Dendritic cell treated with granulocyte-macrophage colony-stimulating factor and Interleukin-4, amounts not matched to agents 40 ng/mL and 50 ng/mL, for 4 days (primary cell): ENCODE measurements at regions not wholly inside any gene's neighbourhood (a gene's known extent, or its start where the extent isn't known, plus 50 kb on each side); places are given as distances from the start of the nearest gene placed in this dataset.

Source experiments
- H3K27ac Mint-ChIP-seq: one replicate; pipeline ENCODE4 v1.8.0; 2022; ENCODE audit warnings: mild to moderate bottlenecking, mixed read lengths
- H3K27me3 Mint-ChIP-seq: one replicate; pipeline ENCODE4 v1.8.0; 2022; ENCODE audit warnings: mild to moderate bottlenecking, mixed read lengths
- H3K36me3 Mint-ChIP-seq: one replicate; pipeline ENCODE4 v1.8.0; 2022; ENCODE audit warnings: low read depth, mixed read lengths
- H3K4me1 Mint-ChIP-seq: one replicate; pipeline ENCODE4 v1.8.0; 2022; ENCODE audit warnings: low read depth, mixed read lengths
- H3K4me3 Mint-ChIP-seq: one replicate; pipeline ENCODE4 v1.8.0; 2022; ENCODE audit warnings: mild to moderate bottlenecking, moderate library complexity, mixed read lengths
- H3K9me3 Mint-ChIP-seq: one replicate; pipeline ENCODE4 v1.8.0; 2022; ENCODE audit warnings: mixed read lengths
- intact Hi-C: fragments of 100-400 bp; cut with micrococcal nuclease; formaldehyde crosslinking; loops from one replicate; pipeline ENCODE4 v1.15.0; 2022

- H3K27ac Mint-ChIP-seq: no peak overlapping the region
Measured at GRCh38 chr19:28294395-28294794, 918.6 kb downstream of the UQCRFS1 start.

DNA sequence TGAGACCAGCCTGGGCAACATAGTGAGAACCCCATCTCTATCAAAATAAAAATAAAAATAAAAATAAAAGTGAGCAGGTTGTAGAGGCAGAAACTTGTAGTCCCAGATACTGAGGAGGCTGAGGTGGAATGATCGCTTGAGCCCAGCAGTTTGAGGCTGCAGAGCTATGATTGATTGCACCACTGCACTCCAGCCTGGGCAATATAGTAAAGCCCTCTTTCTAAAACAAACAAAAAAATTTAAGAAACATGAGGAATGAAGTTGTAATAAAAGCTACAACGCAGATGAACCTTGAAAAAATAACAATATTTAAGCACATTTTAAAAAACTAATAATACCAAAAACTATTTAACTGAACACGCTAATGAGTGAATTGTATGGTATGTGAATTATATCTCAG lies 919.3 kb downstream of the UQCRFS1 start:
- H3K27ac Mint-ChIP-seq: no peak overlapping the region
- no peaks in the 10 kb centered on the region for H3K27me3 Mint-ChIP-seq
- H3K9me3 Mint-ChIP-seq: peaks cover 8% of the 10 kb centered on the region
- intact Hi-C loops: no loop called here
- H3K4me3 Mint-ChIP-seq: no peak overlapping the region
- H3K36me3 Mint-ChIP-seq: no peaks in the 10 kb centered on the region
- H3K4me1 Mint-ChIP-seq: no peaks in the 10 kb centered on the region

More at GRCh38 chr19:28294395-28294794, 918.6 kb downstream of the UQCRFS1 start:
- peaks cover 8% of the 10 kb centered on the region for H3K9me3 Mint-ChIP-seq
- no peaks in the 10 kb centered on the region for H3K36me3 Mint-ChIP-seq
- no peak overlapping the region for H3K4me3 Mint-ChIP-seq
- intact Hi-C loops: no loop called here
- no peaks in the 10 kb centered on the region for H3K4me1 Mint-ChIP-seq
- H3K27me3 Mint-ChIP-seq: no peaks in the 10 kb centered on the region

- Mint-ChIP-seq H3K4me1 (no peaks in the 10 kb centered on the region), H3K36me3 (no peaks in the 10 kb centered on the region), H3K4me3 (no peak overlapping the region), H3K27me3 (no peaks in the 10 kb centered on the region), H3K27ac (no peak overlapping the region), H3K9me3 (peaks cover 8% of the 10 kb centered on the region)
- intact Hi-C loops: no loop called here
Measured at GRCh38 chr19:28292822-28293500, 920.0 kb downstream of the UQCRFS1 start.

DNA sequence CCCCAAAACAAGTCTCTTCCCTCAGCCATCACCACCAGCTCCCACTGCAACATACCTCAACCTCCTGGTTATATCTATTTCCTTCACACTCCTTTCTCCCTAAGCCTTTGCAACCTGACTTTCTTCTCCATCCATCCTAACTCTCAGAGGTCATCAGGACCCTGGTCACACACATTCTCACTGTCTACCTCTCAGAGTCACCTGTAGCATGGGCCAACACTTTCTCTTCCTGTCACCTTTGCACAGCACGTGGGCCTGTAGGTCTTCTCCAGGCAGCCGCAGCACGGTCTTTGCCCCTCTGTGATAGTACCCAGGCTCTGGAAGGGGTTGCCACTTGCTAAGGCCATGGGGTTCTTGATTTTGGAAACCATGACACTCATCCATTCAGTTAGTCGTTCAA lies 921.1 kb downstream of the UQCRFS1 start:
- Mint-ChIP-seq H3K27ac (no peak overlapping the region), H3K9me3 (peaks cover 8% of the 10 kb centered on the region), H3K36me3 (no peaks in the 10 kb centered on the region), H3K27me3 (no peaks in the 10 kb centered on the region), H3K4me1 (no peaks in the 10 kb centered on the region), H3K4me3 (no peak overlapping the region)
- intact Hi-C loops: no loop called here

DNA sequence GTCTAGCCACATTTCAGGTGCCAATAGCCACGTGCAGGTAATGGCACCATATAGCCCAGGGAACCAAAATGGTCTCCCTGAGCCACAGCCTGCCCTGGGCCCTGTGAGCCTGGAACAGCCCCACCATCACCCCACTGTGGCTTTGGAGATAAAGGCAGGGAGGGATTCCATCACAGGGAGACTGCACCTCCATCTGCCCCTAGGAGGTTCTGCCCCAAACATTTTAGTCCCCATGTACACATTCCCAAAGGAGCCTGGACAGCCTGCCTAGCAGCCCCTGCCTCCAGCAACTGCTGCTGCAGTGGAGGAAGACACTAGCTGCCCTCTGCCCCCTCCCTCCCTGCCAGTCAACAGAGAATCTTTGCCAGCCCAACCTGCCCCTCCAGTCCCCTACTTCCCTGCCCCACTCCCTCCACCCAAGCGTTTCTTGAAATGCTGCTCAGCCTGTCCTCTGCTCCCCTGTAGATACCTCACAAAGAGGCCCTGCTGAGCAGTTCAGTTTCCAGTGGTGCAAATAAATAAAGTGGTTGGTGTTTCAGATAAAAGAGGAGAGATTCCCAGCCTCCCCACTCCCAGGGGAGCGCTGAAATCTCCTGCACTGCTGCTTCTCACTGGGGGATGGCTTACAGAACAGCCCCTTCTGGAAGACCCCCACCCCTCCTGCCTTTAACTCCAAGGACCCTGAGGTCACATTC lies 921.8 kb downstream of the UQCRFS1 start:
- Mint-ChIP-seq H3K27ac (no peak overlapping the region), H3K36me3 (no peaks in the 10 kb centered on the region), H3K4me1 (no peaks in the 10 kb centered on the region), H3K27me3 (no peaks in the 10 kb centered on the region), H3K4me3 (no peak overlapping the region), H3K9me3 (peaks cover 8% of the 10 kb centered on the region)
- intact Hi-C loops: no loop called here

DNA sequence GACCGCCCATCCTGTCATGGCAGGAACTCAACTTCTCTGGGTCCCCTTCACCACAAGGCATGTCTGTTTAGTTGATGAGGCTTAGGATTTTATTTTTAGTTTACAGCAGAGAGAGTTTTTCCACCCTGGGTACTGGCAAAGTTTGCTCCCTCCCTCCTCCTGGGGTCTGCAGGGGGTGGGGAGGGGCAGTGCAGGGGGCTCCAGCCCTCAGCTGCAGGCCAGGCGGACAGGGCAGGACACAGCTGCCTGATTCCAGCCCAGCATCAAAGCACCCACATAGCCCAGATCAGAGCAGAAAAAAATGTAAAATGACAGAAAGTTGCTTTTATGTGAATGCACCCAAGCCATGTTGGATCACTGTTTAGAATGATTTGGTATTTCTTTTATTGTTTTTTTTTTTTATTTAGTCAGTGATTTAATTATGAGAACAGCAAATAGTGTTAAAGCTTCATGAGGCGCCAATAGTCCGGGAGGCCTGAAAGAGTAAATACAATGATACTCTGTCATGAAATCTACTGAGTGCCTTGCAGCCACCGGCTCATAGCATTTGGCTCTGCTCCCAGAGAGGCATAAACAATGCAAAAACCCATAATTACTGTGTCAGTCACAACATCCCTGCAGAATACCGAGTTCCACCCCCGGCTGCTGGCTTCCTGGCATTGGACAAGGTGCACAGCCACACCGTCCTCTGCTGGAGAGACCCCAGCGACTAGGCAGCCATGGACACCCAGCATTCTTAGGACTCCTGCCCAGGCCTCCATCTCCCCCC lies 923.5 kb downstream of the UQCRFS1 start:
- no peaks in the 10 kb centered on the region for H3K27me3 Mint-ChIP-seq
- intact Hi-C loops: no loop called here
- no peaks in the 10 kb centered on the region for H3K36me3 Mint-ChIP-seq
- H3K27ac Mint-ChIP-seq: no peak overlapping the region
- no peak overlapping the region for H3K4me3 Mint-ChIP-seq
- no peaks in the 10 kb centered on the region for H3K4me1 Mint-ChIP-seq
- peaks cover under 1% of the 10 kb centered on the region for H3K9me3 Mint-ChIP-seq

DNA sequence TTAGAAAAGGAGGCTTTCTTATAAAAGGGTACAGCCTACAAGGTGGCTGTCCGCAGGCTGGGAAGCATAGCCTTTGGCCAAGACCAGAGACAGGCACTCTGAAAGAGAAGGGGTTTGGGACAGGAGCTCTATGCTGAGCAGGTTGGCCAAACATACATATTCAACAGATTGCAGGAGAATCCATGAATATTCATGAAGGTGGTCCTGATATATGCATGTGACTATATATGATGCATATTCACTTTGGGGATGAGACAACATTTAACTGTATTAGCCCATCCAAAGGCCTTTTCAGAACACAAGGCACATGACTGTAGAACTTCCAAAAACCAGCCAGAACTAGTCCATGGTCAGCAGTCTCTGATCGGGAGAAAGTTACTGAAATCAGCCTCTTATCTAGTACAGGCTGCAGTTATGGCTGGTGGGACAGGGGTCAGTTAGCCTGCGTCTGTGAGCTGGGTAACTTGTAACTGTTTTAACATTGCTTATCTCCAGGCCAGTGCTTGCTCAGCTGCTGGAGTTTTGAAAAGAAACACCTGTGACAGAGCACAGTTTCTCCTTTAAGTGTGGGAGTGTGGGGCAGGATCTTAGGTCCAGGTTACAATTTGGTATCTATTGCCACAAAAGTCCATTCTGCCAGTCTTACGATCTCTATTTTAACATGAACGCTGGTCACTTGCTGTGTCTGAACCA lies 924.2 kb downstream of the UQCRFS1 start:
- Mint-ChIP-seq H3K4me3 (no peak overlapping the region), H3K36me3 (no peaks in the 10 kb centered on the region), H3K9me3 (peaks cover 8% of the 10 kb centered on the region), H3K27ac (no peak overlapping the region), H3K4me1 (no peaks in the 10 kb centered on the region), H3K27me3 (no peaks in the 10 kb centered on the region)
- intact Hi-C loops: no loop called here

GRCh38 chr19:28285917-28286316 lies 927.0 kb downstream of the UQCRFS1 start:
- H3K4me1 Mint-ChIP-seq: no peaks in the 10 kb centered on the region
- H3K9me3 Mint-ChIP-seq: peaks cover 32% of the 10 kb centered on the region
- H3K27me3 Mint-ChIP-seq: no peaks in the 10 kb centered on the region
- no peaks in the 10 kb centered on the region for H3K36me3 Mint-ChIP-seq
- intact Hi-C loops: no loop called here
- no peak overlapping the region for H3K27ac Mint-ChIP-seq
- no peak overlapping the region for H3K4me3 Mint-ChIP-seq

GRCh38 chr19:28285078-28285477 lies 927.9 kb downstream of the UQCRFS1 start:
- H3K27me3 Mint-ChIP-seq: no peaks in the 10 kb centered on the region
- intact Hi-C loops: no loop called here
- peaks cover 32% of the 10 kb centered on the region for H3K9me3 Mint-ChIP-seq
- H3K4me3 Mint-ChIP-seq: no peak overlapping the region
- no peaks in the 10 kb centered on the region for H3K4me1 Mint-ChIP-seq
- H3K27ac Mint-ChIP-seq: no peak overlapping the region
- H3K36me3 Mint-ChIP-seq: no peaks in the 10 kb centered on the region

- Mint-ChIP-seq H3K36me3 (no peaks in the 10 kb centered on the region), H3K27ac (no peak overlapping the region), H3K4me1 (no peaks in the 10 kb centered on the region), H3K4me3 (no peak overlapping the region), H3K27me3 (no peaks in the 10 kb centered on the region), H3K9me3 (peaks cover 32% of the 10 kb centered on the region)
- intact Hi-C loops: no loop called here
Measured at GRCh38 chr19:28284389-28284788, 928.6 kb downstream of the UQCRFS1 start.

DNA sequence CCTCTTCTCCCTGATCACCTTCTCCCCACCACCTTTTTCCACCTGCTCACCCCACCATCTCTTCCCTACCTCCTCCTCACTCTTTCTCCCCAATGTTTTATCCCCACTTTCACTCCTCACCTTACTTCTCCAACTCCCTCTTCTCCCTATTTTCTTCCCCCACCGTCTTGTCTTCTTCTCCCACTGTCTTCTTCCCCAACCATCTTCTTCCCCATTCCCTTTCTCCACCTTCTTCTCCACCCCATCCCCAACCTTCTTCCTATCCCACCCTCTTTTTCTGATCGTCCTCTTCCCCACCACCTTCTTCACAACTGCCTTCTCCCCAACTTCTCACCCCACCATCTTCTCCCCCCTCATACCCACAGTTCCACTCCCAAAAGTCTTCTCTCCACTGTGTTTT lies 929.4 kb downstream of the UQCRFS1 start:
- Mint-ChIP-seq H3K36me3 (no peaks in the 10 kb centered on the region), H3K9me3 (peaks cover 32% of the 10 kb centered on the region), H3K4me1 (no peaks in the 10 kb centered on the region), H3K27me3 (no peaks in the 10 kb centered on the region), H3K4me3 (no peak overlapping the region), H3K27ac (no peak overlapping the region)
- intact Hi-C loops: no loop called here

DNA sequence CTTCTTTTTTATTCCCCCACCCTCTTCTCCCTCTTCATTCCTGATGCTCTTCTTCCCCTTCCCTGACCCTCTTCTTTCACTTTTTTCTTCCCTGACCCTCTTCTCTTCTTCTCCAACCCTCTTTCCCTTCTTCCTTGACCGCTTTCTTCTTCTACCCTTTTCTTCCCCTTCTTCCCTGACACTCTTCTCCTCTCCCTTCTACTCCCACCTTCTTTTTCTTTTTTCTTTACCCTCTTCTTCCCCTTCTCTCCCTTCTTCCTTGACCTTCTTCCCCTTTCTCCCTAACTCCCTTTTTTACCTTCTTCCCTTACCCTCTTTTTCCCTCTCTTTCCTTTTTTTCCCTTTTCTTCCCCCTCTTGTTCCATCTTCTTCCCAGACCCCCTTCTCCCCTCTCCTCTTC lies 931.3 kb downstream of the UQCRFS1 start:
- intact Hi-C loops: no loop called here
- H3K36me3 Mint-ChIP-seq: no peaks in the 10 kb centered on the region
- no peak overlapping the region for H3K27ac Mint-ChIP-seq

GRCh38 chr19:28264556-28264955 lies 948.4 kb downstream of the UQCRFS1 start:
- Mint-ChIP-seq H3K9me3 (peaks cover 5% of the 10 kb centered on the region), H3K4me3 (no peak overlapping the region), H3K27me3 (no peaks in the 10 kb centered on the region), H3K36me3 (no peaks in the 10 kb centered on the region), H3K27ac (no peak overlapping the region), H3K4me1 (no peaks in the 10 kb centered on the region)
- intact Hi-C loops: no loop called here

More for the DNA sequence above, 931.3 kb downstream of the UQCRFS1 start:
- Mint-ChIP-seq H3K27me3 (no peaks in the 10 kb centered on the region), H3K4me1 (no peaks in the 10 kb centered on the region), H3K4me3 (no peak overlapping the region), H3K9me3 (peaks cover 32% of the 10 kb centered on the region)

DNA sequence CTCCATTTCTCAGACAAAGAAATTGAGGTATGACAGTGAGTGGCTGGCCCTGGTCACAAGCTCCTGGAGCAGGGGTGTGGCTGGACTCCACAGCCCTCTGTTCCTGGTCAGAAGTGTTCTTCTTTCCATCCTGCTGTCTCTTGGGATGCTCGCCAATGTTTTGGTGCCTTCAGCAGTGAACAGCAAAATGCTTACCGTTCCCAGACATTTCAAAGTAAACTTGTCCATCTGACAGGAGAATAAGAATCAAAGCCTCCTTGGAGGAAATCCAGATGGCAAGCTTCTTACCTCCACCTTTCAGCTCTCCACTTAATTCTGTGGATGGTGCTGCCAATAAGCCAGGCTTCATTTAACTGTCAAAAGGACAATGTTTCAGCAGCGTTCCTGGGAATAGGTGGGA lies 954.1 kb downstream of the UQCRFS1 start:
- intact Hi-C loops: no loop called here
- Mint-ChIP-seq H3K27ac (no peak overlapping the region), H3K4me1 (no peaks in the 10 kb centered on the region), H3K4me3 (no peak overlapping the region), H3K9me3 (no peaks in the 10 kb centered on the region), H3K27me3 (no peaks in the 10 kb centered on the region), H3K36me3 (no peaks in the 10 kb centered on the region)
